Osteocyte (in vitro differentiated cells): ENCODE measurements at regions not wholly inside any gene's neighbourhood (a gene's known extent, or its start where the extent isn't known, plus 50 kb on each side); places are given as distances from the start of the nearest gene placed in this dataset.

ENCODE experiments used
- DNase-seq: peaks from one replicate; pipeline ENCODE4 v3.0.0; 2021; ENCODE audit warnings: mixed read lengths; ENCODE audit not compliant: unreplicated experiment; ENCODE audit errors: extremely low spot score
- H3K27ac Mint-ChIP-seq: one replicate; pipeline ENCODE4 v1.8.0; 2021; ENCODE audit warnings: mild to moderate bottlenecking, mixed read lengths; ENCODE audit not compliant: unreplicated experiment
- H3K27me3 Mint-ChIP-seq: one replicate; pipeline ENCODE4 v1.8.0; 2021; ENCODE audit warnings: mixed read lengths; ENCODE audit not compliant: unreplicated experiment
- H3K36me3 Mint-ChIP-seq: one replicate; pipeline ENCODE4 v1.8.0; 2021; ENCODE audit warnings: mixed read lengths; ENCODE audit not compliant: unreplicated experiment
- H3K4me1 Mint-ChIP-seq: one replicate; pipeline ENCODE4 v1.8.0; 2021; ENCODE audit warnings: mixed read lengths; ENCODE audit not compliant: unreplicated experiment
- H3K4me3 Mint-ChIP-seq: one replicate; pipeline ENCODE4 v1.8.0; 2021; ENCODE audit warnings: mild to moderate bottlenecking, moderate library complexity, mixed read lengths; ENCODE audit not compliant: unreplicated experiment
- H3K9me3 Mint-ChIP-seq: one replicate; pipeline ENCODE4 v1.8.0; 2021; ENCODE audit warnings: mixed read lengths; ENCODE audit not compliant: unreplicated experiment
- TF ChIP-seq, protein P1 (sequence below): fragments of 200-600 bp; sonication (generic); IDR thresholded peaks from 2 replicates; pipeline ENCODE4 v1.5.0; 2021; ENCODE audit warnings: antibody characterized with exemption, mild to moderate bottlenecking, moderate library complexity

DNA sequence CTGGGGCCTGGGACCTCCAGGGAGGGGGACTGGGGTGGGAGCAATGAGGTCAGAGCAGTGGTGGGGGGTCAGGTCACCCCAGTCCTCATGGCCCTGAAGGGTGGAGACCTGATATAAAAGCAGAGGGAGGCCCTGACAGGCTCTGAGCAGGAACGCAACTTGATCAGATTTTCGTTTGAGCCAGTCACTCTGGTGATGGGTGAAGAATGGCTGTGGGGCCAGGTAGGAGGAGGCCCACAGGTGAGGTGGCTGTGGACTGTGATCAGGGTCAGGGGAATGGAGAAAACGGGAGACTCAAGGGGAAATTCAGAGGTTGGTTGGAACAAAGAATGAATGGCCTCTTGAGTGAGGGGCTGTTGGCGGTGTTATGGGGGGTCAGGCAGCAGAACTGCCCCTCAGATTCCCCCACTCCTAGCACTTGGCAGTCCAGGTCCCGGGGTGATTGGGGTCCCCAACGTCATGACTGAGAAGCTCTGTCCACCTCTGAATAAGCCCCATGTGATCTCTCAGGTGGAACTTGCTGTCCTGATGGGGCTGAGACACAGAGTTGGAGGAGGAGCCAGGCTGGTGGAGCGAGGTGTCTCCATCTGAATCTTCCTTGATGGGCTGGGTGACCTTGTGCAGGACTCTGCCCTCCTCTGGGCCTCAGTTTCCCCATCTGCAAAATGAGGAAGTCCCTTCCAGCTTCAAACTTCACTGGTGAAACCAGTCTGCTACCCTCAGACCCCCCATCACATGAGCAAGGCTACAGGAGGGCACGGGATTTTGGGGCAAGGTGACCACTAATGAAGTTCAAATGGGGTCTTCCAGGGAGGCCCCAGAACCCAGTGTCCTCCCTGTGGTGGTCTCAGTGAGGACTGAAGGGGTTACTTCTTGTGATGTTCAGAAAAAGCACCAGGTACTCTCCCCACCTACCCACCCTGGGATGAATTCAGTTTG lies 683.0 kb downstream of the MATN1 start:
- Mint-ChIP-seq H3K4me1 (no peaks in the 10 kb centered on the region), H3K27me3 (no peaks in the 10 kb centered on the region), H3K27ac (no peak overlapping the region), H3K4me3 (no peak overlapping the region), H3K36me3 (no peaks in the 10 kb centered on the region), H3K9me3 (no peaks in the 10 kb centered on the region)
- DNase-seq: peak; percentile 60
- TF ChIP-seq, protein P1, sequence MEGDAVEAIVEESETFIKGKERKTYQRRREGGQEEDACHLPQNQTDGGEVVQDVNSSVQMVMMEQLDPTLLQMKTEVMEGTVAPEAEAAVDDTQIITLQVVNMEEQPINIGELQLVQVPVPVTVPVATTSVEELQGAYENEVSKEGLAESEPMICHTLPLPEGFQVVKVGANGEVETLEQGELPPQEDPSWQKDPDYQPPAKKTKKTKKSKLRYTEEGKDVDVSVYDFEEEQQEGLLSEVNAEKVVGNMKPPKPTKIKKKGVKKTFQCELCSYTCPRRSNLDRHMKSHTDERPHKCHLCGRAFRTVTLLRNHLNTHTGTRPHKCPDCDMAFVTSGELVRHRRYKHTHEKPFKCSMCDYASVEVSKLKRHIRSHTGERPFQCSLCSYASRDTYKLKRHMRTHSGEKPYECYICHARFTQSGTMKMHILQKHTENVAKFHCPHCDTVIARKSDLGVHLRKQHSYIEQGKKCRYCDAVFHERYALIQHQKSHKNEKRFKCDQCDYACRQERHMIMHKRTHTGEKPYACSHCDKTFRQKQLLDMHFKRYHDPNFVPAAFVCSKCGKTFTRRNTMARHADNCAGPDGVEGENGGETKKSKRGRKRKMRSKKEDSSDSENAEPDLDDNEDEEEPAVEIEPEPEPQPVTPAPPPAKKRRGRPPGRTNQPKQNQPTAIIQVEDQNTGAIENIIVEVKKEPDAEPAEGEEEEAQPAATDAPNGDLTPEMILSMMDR: no peak

DNA sequence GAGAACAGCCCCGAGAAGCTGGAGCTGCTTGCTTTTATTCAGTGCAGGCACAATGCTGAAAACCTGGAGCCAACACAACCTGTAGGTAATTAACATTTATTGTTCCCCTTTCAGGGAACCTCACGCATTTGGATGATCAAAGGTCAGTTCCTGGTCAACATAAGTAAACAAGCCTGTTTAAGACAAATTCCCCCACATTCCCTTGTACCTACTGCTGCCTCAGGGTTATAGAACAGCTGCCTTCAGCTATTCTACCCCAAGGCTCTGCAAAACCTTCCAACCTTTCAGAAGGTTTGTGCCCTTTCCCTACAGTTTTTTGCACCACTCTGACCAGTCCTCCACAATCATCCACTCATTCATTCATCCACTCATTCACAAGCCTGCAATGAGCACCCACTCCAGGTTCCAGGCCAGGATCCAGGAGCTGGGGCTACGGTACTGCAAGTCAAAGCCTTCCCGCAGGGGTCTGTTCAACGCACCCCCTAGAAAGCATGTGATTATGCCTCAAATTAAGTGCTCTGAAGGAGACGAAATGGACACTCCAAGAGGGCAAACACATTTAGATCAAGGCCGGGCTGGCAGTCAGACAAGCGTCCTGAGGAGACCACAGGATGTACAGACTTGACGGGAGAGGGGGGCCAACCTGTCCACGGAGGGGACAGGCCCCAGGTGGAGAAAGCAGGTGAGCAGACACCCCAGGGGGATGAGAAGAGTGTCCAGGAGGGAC lies 683.9 kb downstream of the MATN1 start:
- H3K9me3 Mint-ChIP-seq: no peaks in the 10 kb centered on the region
- DNase-seq: peak; percentile 48

DNA sequence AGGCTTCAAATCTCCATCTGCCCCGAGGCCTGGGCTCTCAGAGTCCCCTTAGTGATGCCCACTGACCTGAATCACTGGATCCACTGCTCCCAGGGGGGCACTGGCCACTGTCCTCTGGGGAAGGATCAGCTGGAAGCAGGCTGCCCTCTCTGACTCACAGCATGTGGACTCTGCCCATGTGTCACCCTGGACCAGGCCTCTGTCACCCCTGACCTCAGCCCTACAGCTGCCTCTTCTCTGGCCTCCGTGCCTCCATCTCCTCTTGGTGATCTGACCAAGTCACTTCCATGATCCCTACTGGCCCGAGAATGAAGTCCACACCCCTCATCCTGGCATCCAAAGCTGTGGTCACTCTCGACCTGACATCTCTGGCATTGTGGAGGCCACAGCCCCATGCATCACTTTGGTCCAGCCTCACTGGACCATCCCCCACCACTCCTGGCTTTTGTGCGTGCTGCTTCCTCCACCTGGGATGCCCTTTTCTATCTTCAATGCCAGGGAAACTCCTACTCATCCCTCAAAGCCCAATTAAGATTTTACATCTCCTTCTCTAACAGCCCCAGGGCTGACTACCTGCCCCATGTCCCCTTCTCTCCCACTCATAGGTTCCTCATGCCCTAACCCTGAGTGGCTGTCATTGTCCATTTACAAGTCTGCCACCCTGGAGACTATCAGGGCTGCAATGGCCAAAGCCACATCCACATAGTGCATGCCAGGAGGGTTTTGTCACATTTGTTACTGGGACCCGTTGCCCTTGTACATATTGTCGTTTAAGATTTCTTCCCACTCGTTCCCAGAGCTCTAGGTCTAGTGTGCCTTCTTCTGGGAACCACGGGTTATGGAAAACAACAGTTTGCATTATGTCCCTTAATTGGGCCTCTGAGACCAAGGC lies 685.0 kb downstream of the MATN1 start:
- Mint-ChIP-seq H3K27ac (no peak overlapping the region), H3K36me3 (no peaks in the 10 kb centered on the region), H3K27me3 (no peaks in the 10 kb centered on the region), H3K4me1 (peaks cover 5% of the 10 kb centered on the region), H3K9me3 (no peaks in the 10 kb centered on the region), H3K4me3 (no peak overlapping the region)
- DNase-seq: peak; percentile 76
- TF ChIP-seq, protein P1: no peak

More for the DNA sequence above, 683.9 kb downstream of the MATN1 start:
- Mint-ChIP-seq H3K27me3 (no peaks in the 10 kb centered on the region), H3K4me3 (no peak overlapping the region), H3K4me1 (peaks cover 3% of the 10 kb centered on the region), H3K27ac (no peak overlapping the region), H3K36me3 (no peaks in the 10 kb centered on the region)
- TF ChIP-seq, protein P1: no peak

DNA sequence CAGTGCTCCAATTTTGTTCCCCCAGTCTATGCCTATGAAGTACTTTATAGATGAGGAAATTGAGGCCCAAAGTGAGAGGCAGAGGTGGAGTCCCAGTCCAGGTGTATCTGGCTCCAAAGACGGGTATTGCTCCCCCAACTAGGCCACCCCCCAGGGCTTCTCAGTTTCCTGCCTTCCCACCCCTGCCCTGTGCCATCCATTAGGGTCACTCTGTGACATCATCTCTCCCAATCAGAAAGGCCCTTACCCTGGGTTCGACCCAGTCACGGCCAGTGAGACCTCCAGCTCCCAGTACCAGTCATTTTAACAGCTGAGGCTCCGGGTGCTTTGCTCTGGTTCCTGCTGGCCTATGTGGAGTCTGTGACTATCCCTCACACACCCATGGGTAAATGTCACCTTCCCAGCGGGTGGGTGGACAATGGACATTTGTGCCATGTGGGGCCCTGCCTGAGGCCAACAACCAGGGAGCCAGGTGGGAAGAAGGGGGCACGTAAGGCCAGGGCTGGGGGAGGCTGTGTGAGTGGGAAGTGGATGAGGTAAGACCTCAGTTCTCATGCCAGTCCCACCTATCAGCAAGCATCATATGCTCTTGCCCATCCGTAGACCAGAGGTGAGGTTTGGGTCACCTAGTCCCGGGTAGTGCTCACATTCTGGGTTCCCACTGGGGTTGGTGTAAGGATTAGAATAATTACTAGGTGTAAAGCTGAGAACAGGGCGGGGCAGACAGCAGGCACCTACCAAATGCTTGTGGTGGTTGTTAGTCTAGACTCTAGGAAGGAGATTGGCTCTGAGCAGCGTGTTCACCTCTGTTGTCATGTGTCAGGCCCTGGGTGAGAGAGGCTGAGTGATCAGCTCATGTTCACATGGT lies 685.9 kb downstream of the MATN1 start:
- peak; percentile 77 for DNase-seq
- Mint-ChIP-seq H3K27me3 (peaks cover 3% of the 10 kb centered on the region), H3K36me3 (no peaks in the 10 kb centered on the region), H3K4me1 (peaks cover 5% of the 10 kb centered on the region), H3K9me3 (no peaks in the 10 kb centered on the region), H3K4me3 (no peak overlapping the region), H3K27ac (no peak overlapping the region)
- TF ChIP-seq, protein P1: no peak
